Keratinocyte (primary cell): ENCODE measurements at regions not wholly inside any gene's neighbourhood (a gene's known extent, or its start where the extent isn't known, plus 50 kb on each side); places are given as distances from the start of the nearest gene placed in this dataset.

ENCODE experiments used
- DNase-seq: peaks from one replicate; pipeline ENCODE4 v3.0.0-alpha.2; 2011; ENCODE audit warnings: low read depth, missing footprints, low spot score
- FAIRE-seq: peaks from 2 replicates; lab custom pipeline; 2011; peaks lifted over from hg19 to GRCh38; lab: Jason Lieb, UNC
- H2AFZ ChIP-seq: 2 replicates; pipeline ENCODE4 v1.6.0; 2012; ENCODE audit warnings: low read length, control low read depth, inconsistent platforms; ENCODE audit not compliant: control insufficient read depth
- H3K27ac ChIP-seq: 2 replicates; pipeline ENCODE4 v1.5.1; 2011; ENCODE audit warnings: low read length; ENCODE audit not compliant: control insufficient read depth, insufficient read depth
- H3K27me3 ChIP-seq: 3 replicates; pipeline ENCODE4 v1.6.0; 2011; ENCODE audit warnings: low read length; ENCODE audit not compliant: control insufficient read depth, insufficient read depth; ENCODE audit errors: extremely low read depth
- H3K36me3 ChIP-seq, 2 experiments: 2 replicates in 1 of 2; 3 replicates in 1 of 2; pipeline ENCODE4 v1.5.1; 2011; ENCODE audit warnings: low read length in 2 of 2, mild to moderate bottlenecking in 1 of 2; ENCODE audit not compliant: control insufficient read depth in 2 of 2, insufficient read depth in 2 of 2; ENCODE audit errors: extremely low read depth in 1 of 2
- H3K4me1 ChIP-seq: 3 replicates; pipeline ENCODE4 v1.5.1; 2011; ENCODE audit warnings: low read length; ENCODE audit not compliant: control insufficient read depth, insufficient read depth; ENCODE audit errors: extremely low read depth
- H3K4me2 ChIP-seq: 3 replicates; pipeline ENCODE4 v1.6.0; 2011; ENCODE audit warnings: low read depth, low read length; ENCODE audit not compliant: control insufficient read depth, insufficient read depth; ENCODE audit errors: extremely low read depth
- H3K4me3 ChIP-seq, 3 experiments: fragments of 200-600 bp in 1 of 3; sonication (generic) in 1 of 3; 2 replicates in 2 of 3; 3 replicates in 1 of 3; pipeline ENCODE4 v1.5.1; 2011 to 2016; ENCODE audit warnings: low read length in 3 of 3, mild to moderate bottlenecking in 3 of 3, control low read depth in 2 of 3, inconsistent platforms in 1 of 3, low read depth in 1 of 3, mixed read lengths in 1 of 3, mixed run types in 1 of 3, moderate library complexity in 1 of 3; ENCODE audit not compliant: control insufficient read depth in 2 of 3, insufficient read depth in 2 of 3; ENCODE audit errors: extremely low read depth in 1 of 3
- H3K79me2 ChIP-seq: 2 replicates; pipeline ENCODE4 v1.6.0; 2012; ENCODE audit warnings: low read length; ENCODE audit not compliant: control insufficient read depth, insufficient read depth
- H3K9ac ChIP-seq: 3 replicates; pipeline ENCODE4 v1.6.0; 2011; ENCODE audit warnings: low read length; ENCODE audit not compliant: control insufficient read depth, insufficient read depth; ENCODE audit errors: extremely low read depth
- H3K9me1 ChIP-seq: 3 replicates; pipeline ENCODE4 v1.6.0; 2011; ENCODE audit warnings: low read length; ENCODE audit not compliant: control insufficient read depth, insufficient read depth; ENCODE audit errors: extremely low read depth
- H3K9me3 ChIP-seq: 2 replicates; pipeline ENCODE4 v1.5.1; 2012; ENCODE audit warnings: low read depth, low read length; ENCODE audit not compliant: control insufficient read depth
- H4K20me1 ChIP-seq: 3 replicates; pipeline ENCODE4 v1.6.0; 2011; ENCODE audit warnings: low read length; ENCODE audit not compliant: control insufficient read depth, insufficient read depth; ENCODE audit errors: extremely low read depth
- EZH2 ChIP-seq: IDR thresholded peaks from one replicate; pipeline ENCODE4 v1.6.1; 2012; ENCODE audit warnings: inconsistent platforms, mild to moderate bottlenecking, low read length, moderate library complexity
- dilution Hi-C: fragments of 300-500 bp; cut with MboI; formaldehyde crosslinking; loops from one replicate; pipeline ENCODE4 v1.7.0; 2020; ENCODE audit warnings: low sequenced_read_pairs; ENCODE audit not compliant: extremely low pct_ligation_motif_present
- TF ChIP-seq, protein P1 (sequence below), 3 experiments: IDR thresholded peaks in 1 of 3; conservative IDR thresholded peaks in 1 of 3; optimal IDR thresholded peaks in 1 of 3; 2 replicates in 2 of 3; 3 replicates in 1 of 3; pipeline versions ENCODE3 to v1.5.1; 2011; ENCODE audit warnings: low read length in 3 of 3, mild to moderate bottlenecking in 3 of 3, moderate library complexity in 2 of 3, control low read depth in 1 of 3, inconsistent platforms in 1 of 3; ENCODE audit not compliant: insufficient read depth in 2 of 3; ENCODE audit errors: extremely low read depth in 1 of 3

DNA sequence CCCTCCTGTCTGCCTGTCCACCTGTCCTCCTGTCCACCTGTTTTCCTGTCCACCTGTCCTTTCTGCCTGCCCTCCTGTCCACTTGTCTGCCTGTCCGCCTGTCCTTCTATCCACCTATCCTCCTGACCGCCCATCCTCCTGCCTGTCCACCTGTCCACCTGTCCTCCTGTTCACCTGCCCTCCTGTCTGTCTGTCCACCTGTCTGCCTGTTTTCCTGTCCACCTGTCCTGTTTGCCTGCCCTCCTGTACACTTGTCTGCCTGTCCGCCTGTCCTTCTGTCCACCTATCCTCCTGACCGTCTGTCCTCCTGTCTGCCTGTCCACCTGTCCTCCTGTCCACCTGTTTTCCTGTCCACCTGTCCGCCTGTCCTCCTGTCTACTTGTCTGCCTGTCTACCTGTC lies 682.8 kb downstream of the TBC1D22A start:
- peaks cover 22% of the 10 kb centered on the region for H3K9me3 ChIP-seq
- no peaks in the 10 kb centered on the region for H3K27me3 ChIP-seq
- no peaks in the 10 kb centered on the region for H3K79me2 ChIP-seq
- no peak overlapping the region for H3K4me2 ChIP-seq
- dilution Hi-C loops, result no loop called here
- FAIRE-seq, result no peak
- H2AFZ ChIP-seq, result no peak overlapping the region
- H3K36me3 ChIP-seq, result no peaks in the 10 kb centered on the region
- H3K9ac ChIP-seq, result no peak overlapping the region
- H3K27ac ChIP-seq, result no peak overlapping the region
- no peak overlapping the region for H3K4me3 ChIP-seq
- H4K20me1 ChIP-seq, result no peaks in the 10 kb centered on the region
- no peak for DNase-seq
- no peaks in the 10 kb centered on the region for H3K9me1 ChIP-seq
- H3K4me1 ChIP-seq, result no peaks in the 10 kb centered on the region
- no peak for TF ChIP-seq EZH2
- TF ChIP-seq, protein P1, sequence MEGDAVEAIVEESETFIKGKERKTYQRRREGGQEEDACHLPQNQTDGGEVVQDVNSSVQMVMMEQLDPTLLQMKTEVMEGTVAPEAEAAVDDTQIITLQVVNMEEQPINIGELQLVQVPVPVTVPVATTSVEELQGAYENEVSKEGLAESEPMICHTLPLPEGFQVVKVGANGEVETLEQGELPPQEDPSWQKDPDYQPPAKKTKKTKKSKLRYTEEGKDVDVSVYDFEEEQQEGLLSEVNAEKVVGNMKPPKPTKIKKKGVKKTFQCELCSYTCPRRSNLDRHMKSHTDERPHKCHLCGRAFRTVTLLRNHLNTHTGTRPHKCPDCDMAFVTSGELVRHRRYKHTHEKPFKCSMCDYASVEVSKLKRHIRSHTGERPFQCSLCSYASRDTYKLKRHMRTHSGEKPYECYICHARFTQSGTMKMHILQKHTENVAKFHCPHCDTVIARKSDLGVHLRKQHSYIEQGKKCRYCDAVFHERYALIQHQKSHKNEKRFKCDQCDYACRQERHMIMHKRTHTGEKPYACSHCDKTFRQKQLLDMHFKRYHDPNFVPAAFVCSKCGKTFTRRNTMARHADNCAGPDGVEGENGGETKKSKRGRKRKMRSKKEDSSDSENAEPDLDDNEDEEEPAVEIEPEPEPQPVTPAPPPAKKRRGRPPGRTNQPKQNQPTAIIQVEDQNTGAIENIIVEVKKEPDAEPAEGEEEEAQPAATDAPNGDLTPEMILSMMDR (optimal IDR thresholded peaks at IDR 0.05 in 1 of 3, IDR thresholded peaks at IDR 0.05 in 1 of 3, conservative IDR thresholded peaks at IDR 0.05 in 1 of 3; ENCODE audit: extremely low read depth in 1 of 3, insufficient read depth in 2 of 3, low read length in 3 of 3), result no peak

DNA sequence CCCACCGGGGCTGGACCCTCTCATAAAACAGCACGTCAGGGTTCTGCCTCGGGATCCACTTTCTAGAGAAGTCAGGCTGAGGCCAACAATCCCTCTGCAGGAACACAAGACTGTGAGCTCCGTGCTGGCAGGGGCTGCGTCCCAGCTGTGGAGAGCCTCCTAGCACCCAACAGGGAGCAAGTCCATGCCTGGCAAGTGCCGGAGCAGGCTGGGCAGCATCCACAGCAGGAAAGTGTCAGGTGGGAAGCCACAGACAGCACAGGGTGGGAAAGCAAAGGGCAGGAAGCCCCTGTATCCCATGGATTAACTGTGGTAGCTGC lies 682.3 kb downstream of the TBC1D22A start:
- Histone ChIP-seq H4K20me1 (no peaks in the 10 kb centered on the region), H2AFZ (no peak overlapping the region), H3K4me3 (no peak overlapping the region), H3K79me2 (no peaks in the 10 kb centered on the region), H3K9ac (no peak overlapping the region), H3K27ac (no peak overlapping the region), H3K27me3 (no peaks in the 10 kb centered on the region), H3K9me3 (peaks cover 22% of the 10 kb centered on the region), H3K36me3 (no peaks in the 10 kb centered on the region), H3K4me1 (no peaks in the 10 kb centered on the region), H3K9me1 (no peaks in the 10 kb centered on the region), H3K4me2 (no peak overlapping the region)
- TF ChIP-seq EZH2, result no peak
- TF ChIP-seq, protein P1 (optimal IDR thresholded peaks at IDR 0.05 in 1 of 3, IDR thresholded peaks at IDR 0.05 in 1 of 3, conservative IDR thresholded peaks at IDR 0.05 in 1 of 3; ENCODE audit: extremely low read depth in 1 of 3, insufficient read depth in 2 of 3, low read length in 3 of 3), result no peak
- dilution Hi-C loops, result no loop called here
- DNase-seq, result no peak
- FAIRE-seq, result no peak
